Heart left ventricle (tissue), 16 donors: ENCODE measurements at regions not wholly inside any gene's neighbourhood (a gene's known extent, or its start where the extent isn't known, plus 50 kb on each side); places are given as distances from the start of the nearest gene placed in this dataset.

Experiments
- ATAC-seq, 4 donors: fragments of 200-7000 bp; cut with Tn5 transposase; one replicate each; pipeline ENCODE4 v1.9.1; 2020 to 2022; ENCODE audit warnings: moderate library complexity in 4 of 4, mild to moderate bottlenecking in 3 of 4, moderate number of reproducible peaks in 1 of 4
- DNase-seq, 5 donors: peaks; one replicate each; pipeline ENCODE4 v3.0.0-alpha.2; 2020
- H3K27ac ChIP-seq, 12 donors: fragments of 200-600 bp; sonication (generic) in 4 of 12; one replicate each; pipeline versions ENCODE4 v1.5.0 to v1.8.0; 2016 to 2022; ENCODE audit warnings: mild to moderate bottlenecking in 2 of 12
- H3K27me3 ChIP-seq, 9 donors: fragments of 200-600 bp; sonication (generic) in 2 of 9; one replicate each; pipeline versions ENCODE4 v1.5.1 to v1.8.0; 2016 to 2022; ENCODE audit warnings: mild to moderate bottlenecking in 3 of 9
- H3K36me3 ChIP-seq, 9 donors: fragments of 200-600 bp; sonication (generic) in 2 of 9; one replicate each; pipeline versions ENCODE4 v1.5.0 to v1.8.0; 2018 to 2022; ENCODE audit warnings: mild to moderate bottlenecking in 2 of 9
- H3K4me1 ChIP-seq, 12 donors: fragments of 200-600 bp; sonication (generic) in 4 of 12; one replicate each; pipeline versions ENCODE4 v1.5.0 to v1.8.0; 2016 to 2022; ENCODE audit warnings: mild to moderate bottlenecking in 3 of 12
- H3K4me3 ChIP-seq, 12 donors: fragments of 200-600 bp; sonication (generic) in 4 of 12; one replicate each; pipeline versions ENCODE4 v1.5.0 to v1.8.0; 2017 to 2022; ENCODE audit warnings: mild to moderate bottlenecking in 9 of 12, moderate library complexity in 4 of 12
- H3K9me3 ChIP-seq, 12 donors: fragments of 200-600 bp; sonication (generic) in 4 of 12; one replicate each; pipeline versions ENCODE4 v1.5.0 to v1.8.0; 2016 to 2022; ENCODE audit warnings: mild to moderate bottlenecking in 1 of 12
- POLR2A ChIP-seq, 2 donors: fragments of 450-650 bp; IDR thresholded peaks; one replicate each; pipeline ENCODE4 v1.6.1; 2017; ENCODE audit warnings: antibody characterized with exemption in 2 of 2, mild to moderate bottlenecking in 2 of 2, moderate library complexity in 2 of 2
- WGBS, 4 donors: extraction: QIAGEN DNeasy Blood & Tissue Kit in 2 of 4; methylation state at CpG; one replicate each; pipeline versions ENCODE4 v1.1.5 to v1.1.7; 2013 to 2018; 5-methylcytosine and 5-hydroxymethylcytosine counted together
- intact Hi-C, 10 donors: fragments of 100-400 bp; cut with DNase I; formaldehyde crosslinking; loops; one replicate each; pipeline versions ENCODE4 v1.11.1 to v1.14.2; 2022
- TF ChIP-seq, protein P1 (sequence below), 12 donors: fragments of 200-600 bp; sonication (generic) in 4 of 12; IDR thresholded peaks; one replicate each; pipeline versions ENCODE4 v1.5.0 to v1.8.0; 2018 to 2022; ENCODE audit warnings: antibody characterized with exemption in 12 of 12, mild to moderate bottlenecking in 5 of 12
- donor health status: ischemic (EF 13 %, LVEDD 7.1; RV severe dilation, severe dysfunction).
- donor health status: healthy with polysubstance abuse.
- donor health status: DM: no; HTN: yes; CAD: no.
- donor health status: DM: no; HTN: no; CAD: no.
- donor health status: ischemic (EF 25% LVEDD 6.9; RV normal size, moderate dysfunction).
- donor health status: ischemic (EF 25% LVEDD 5.7; RV mildly dilated, moderate dysfunction).
- donor health status: healthy.
- donor health status: DM: yes; HTN: yes; CAD: no.
- donor health status: ischemic (EF 35%, LVEDD 5.7; RV mildly dilated, moderate dysfunction).
- donor health status: nonischemic (EF 11% LVEDD 7.7; RV severe dilation, severe dysfunction).
- donor health status: DM: yes; HTN: yes; CAD: no.
- donor health status: PGD.
- donor health status: ischemic (EF 29% LVEDD 5.4; RV normal size, mild dysfunction).
- donor health status: nonischemic (EF 23%, LVEDD 6.1; RV moderate dilation, normal function).

- Histone ChIP-seq H3K9me3 (no peaks in the 10 kb centered on the region), H3K4me3 (no peak overlapping the region), H3K4me1 (no peaks in the 10 kb centered on the region), H3K36me3 (no peaks in the 10 kb centered on the region), H3K27me3 (no peaks in the 10 kb centered on the region), H3K27ac (no peak overlapping the region)
- intact Hi-C loops = no loop called here
- TF ChIP-seq, protein P1, sequence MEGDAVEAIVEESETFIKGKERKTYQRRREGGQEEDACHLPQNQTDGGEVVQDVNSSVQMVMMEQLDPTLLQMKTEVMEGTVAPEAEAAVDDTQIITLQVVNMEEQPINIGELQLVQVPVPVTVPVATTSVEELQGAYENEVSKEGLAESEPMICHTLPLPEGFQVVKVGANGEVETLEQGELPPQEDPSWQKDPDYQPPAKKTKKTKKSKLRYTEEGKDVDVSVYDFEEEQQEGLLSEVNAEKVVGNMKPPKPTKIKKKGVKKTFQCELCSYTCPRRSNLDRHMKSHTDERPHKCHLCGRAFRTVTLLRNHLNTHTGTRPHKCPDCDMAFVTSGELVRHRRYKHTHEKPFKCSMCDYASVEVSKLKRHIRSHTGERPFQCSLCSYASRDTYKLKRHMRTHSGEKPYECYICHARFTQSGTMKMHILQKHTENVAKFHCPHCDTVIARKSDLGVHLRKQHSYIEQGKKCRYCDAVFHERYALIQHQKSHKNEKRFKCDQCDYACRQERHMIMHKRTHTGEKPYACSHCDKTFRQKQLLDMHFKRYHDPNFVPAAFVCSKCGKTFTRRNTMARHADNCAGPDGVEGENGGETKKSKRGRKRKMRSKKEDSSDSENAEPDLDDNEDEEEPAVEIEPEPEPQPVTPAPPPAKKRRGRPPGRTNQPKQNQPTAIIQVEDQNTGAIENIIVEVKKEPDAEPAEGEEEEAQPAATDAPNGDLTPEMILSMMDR (IDR thresholded peaks at IDR 0.05) = no peak
- no peak for TF ChIP-seq POLR2A (IDR thresholded peaks at IDR 0.05)
- 78 to 91% (median 82%) methylated on average over 2 of the region's 2 CpGs for WGBS, 4 donors
- no peak for DNase-seq
- no peak for ATAC-seq
Observed at GRCh38 chr11:97157221-97157740, 767.5 kb downstream of the JRKL start.

DNA sequence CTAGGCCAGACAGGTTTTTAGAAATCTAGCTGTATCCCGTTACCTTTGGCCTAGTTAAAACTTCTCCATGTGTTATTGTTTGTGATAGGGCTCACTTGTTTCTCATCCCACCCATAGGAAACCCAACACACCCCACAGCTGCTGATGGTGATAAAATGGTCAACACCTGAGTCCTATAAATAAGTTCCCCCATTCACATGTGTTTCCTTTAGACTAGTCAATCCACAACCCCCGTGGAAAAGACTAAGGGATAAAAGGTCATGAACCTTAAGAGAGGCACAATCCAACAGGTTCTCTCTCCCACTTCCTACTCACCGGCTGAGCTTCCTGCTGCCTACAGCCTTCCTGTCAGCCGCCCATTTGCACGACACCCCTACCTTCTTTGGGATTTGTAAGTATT lies 768.4 kb downstream of the JRKL start:
- Histone ChIP-seq H3K4me3 (no peak overlapping the region), H3K27me3 (no peaks in the 10 kb centered on the region), H3K27ac (no peak overlapping the region), H3K4me1 (no peaks in the 10 kb centered on the region), H3K9me3 (no peaks in the 10 kb centered on the region), H3K36me3 (no peaks in the 10 kb centered on the region)
- intact Hi-C loops = no loop called here
- no peak for TF ChIP-seq POLR2A (IDR thresholded peaks at IDR 0.05)
- TF ChIP-seq, protein P1 (IDR thresholded peaks at IDR 0.05) = no peak
- WGBS, 4 donors = 55 to 62% (median 58%) methylated on average over 5 of the region's 5 CpGs
- ATAC-seq (peak in 2 of 4 donors; percentile 20 to 72), DNase-seq (peak in 1 of 5 donors; percentile 6)

- Histone ChIP-seq H3K27me3 (no peaks in the 10 kb centered on the region), H3K27ac (no peak overlapping the region), H3K9me3 (no peaks in the 10 kb centered on the region), H3K4me3 (no peak overlapping the region), H3K4me1 (no peaks in the 10 kb centered on the region), H3K36me3 (no peaks in the 10 kb centered on the region)
- TF ChIP-seq, protein P1 (IDR thresholded peaks at IDR 0.05) = no peak
- no peak for TF ChIP-seq POLR2A (IDR thresholded peaks at IDR 0.05)
- intact Hi-C loops = loop anchor here in 1 of 10 donors (5.0 kb wide), 1 partner anchor 54 kb away; no protein-coding TSS in a partner anchor
- WGBS, 4 donors = 85 to 92% (median 88%) methylated on average over 4 of the region's 4 CpGs
- DNase-seq (no peak), ATAC-seq (no peak)
Observed at GRCh38 chr11:97163631-97164191, 773.9 kb downstream of the JRKL start.

DNA sequence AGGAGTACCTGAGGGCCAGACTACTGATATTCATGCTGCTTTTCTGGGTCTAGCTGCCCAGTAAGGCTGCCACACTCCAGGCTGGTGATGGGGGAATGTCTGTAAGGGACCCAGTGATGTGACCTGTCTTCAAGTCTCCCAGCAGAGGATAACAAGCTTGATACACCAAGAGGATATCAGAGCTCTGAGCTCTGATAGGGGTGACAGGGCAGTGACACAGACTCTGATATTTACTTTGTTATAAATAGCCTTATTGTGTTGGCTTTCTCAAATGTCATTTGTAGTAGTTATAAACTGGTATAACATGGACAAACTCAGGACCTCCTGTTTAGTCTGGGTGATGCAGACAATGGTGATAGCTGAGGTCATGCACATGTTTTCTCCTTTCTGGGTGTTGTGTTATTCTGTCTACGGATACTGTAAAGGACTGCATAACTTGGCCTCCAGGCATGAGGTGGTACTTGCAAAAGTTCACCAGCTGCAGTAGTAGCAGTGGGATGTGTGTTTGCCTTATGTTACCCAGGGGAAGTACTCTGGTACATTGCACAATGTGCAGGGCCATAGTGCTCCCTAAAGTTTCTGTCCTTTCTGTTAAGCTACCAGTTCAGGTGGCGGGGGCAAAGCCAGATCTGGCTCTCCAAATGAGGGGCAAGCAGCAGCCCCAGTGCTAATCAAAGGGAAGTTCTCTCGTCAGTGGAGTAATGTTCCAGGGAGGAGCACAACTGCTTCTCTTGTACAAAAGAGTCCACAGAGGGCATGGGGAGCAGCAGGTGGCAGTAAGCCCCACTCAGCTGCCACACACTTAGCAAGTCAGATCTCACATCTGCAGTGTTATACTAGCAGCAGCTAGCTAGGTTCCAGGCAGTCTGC lies 812.2 kb downstream of the JRKL start:
- Histone ChIP-seq H3K4me3 (no peak overlapping the region), H3K27me3 (no peaks in the 10 kb centered on the region), H3K27ac (peak overlapping the region in 1 of 12 donors; percentile 3), H3K36me3 (no peaks in the 10 kb centered on the region), H3K9me3 (peaks cover 0 to 4% (median 0%) of the 10 kb centered on the region in 12 donors), H3K4me1 (peaks cover 0 to 20% (median 0%) of the 10 kb centered on the region in 12 donors)
- TF ChIP-seq, protein P1 (IDR thresholded peaks at IDR 0.05) = peak in 2 of 12 donors; percentile 14 to 15
- TF ChIP-seq POLR2A (IDR thresholded peaks at IDR 0.05) = no peak
- DNase-seq = peak in 1 of 5 donors; percentile 25
- intact Hi-C loops = no loop called here
- peak; percentile 77 to 93 (median 82) for ATAC-seq
- WGBS, 4 donors = 54 to 59% (median 56%) methylated on average over 3 of the region's 3 CpGs
